A673 (cell line): ENCODE measurements at regions not wholly inside any gene's neighbourhood (a gene's known extent, or its start where the extent isn't known, plus 50 kb on each side); places are given as distances from the start of the nearest gene placed in this dataset.

ENCODE experiments used
- BruUV-seq: library from RNA; stranded (reverse); fragments of 400-500 nt; replicated peaks from 2 replicates; lab custom pipeline; 2021; lab: Mats Ljungman, UMichigan
- CTCF ChIA-PET: fragments of 300-600 bp; sonication (Branson Sonifier 250); formaldehyde crosslinking; loops from one replicate; lab custom pipeline; 2022; ENCODE audit warnings: antibody characterized with exemption; lab: Charles Lee
- POLR2A ChIA-PET: fragments of 300-600 bp; sonication (Branson Sonifier 250); formaldehyde crosslinking; loops from one replicate; lab custom pipeline; 2022; ENCODE audit warnings: antibody characterized with exemption; ENCODE audit not compliant: low non-redundant PET; lab: Charles Lee
- DNase-seq: peaks from one replicate; pipeline ENCODE4 v3.0.0-alpha.2; 2015; ENCODE audit warnings: low spot score
- H3K27ac ChIP-seq: fragments of 200-600 bp; sonication (generic); 2 replicates; pipeline ENCODE4 v1.5.1; 2016; ENCODE audit warnings: mixed run types, low read depth, mild to moderate bottlenecking, mixed read lengths, antibody characterized with exemption, low read length; ENCODE audit not compliant: poor library complexity, severe bottlenecking
- H3K27me3 ChIP-seq: fragments of 200-600 bp; sonication (generic); replicated peaks from 2 replicates; pipeline ENCODE4 v1.6.1; 2017; ENCODE audit warnings: mixed run types, low read depth, mild to moderate bottlenecking, mixed read lengths, antibody characterized with exemption, low read length; ENCODE audit not compliant: insufficient read depth, poor library complexity
- H3K36me3 ChIP-seq: fragments of 200-600 bp; sonication (generic); 2 replicates; pipeline ENCODE4 v1.6.1; 2016; ENCODE audit warnings: mixed run types, mild to moderate bottlenecking, mixed read lengths, antibody characterized with exemption, low read length; ENCODE audit not compliant: insufficient read depth, poor library complexity, severe bottlenecking
- H3K4me1 ChIP-seq: fragments of 200-600 bp; sonication (generic); 2 replicates; pipeline ENCODE4 v1.6.1; 2017; ENCODE audit warnings: mixed run types, mild to moderate bottlenecking, mixed read lengths, antibody characterized with exemption, low read length; ENCODE audit not compliant: insufficient read depth, poor library complexity, severe bottlenecking
- H3K4me3 ChIP-seq: fragments of 200-600 bp; sonication (generic); 2 replicates; pipeline ENCODE4 v1.5.1; 2016; ENCODE audit warnings: low read depth, mixed run types, mild to moderate bottlenecking, mixed read lengths, low read length; ENCODE audit not compliant: poor library complexity, severe bottlenecking
- H3K9me3 ChIP-seq: fragments of 200-600 bp; sonication (generic); 2 replicates; pipeline ENCODE4 v1.6.1; 2016; ENCODE audit warnings: mixed run types, low read depth, mild to moderate bottlenecking, mixed read lengths, antibody characterized with exemption, low read length; ENCODE audit not compliant: poor library complexity, severe bottlenecking
- CTCF ChIP-seq: fragments of 300-800, 200-600 bp; sonication (generic); conservative IDR thresholded peaks from 2 replicates; pipeline ENCODE4 v1.5.1; 2017; ENCODE audit warnings: low read depth, mild to moderate bottlenecking, antibody characterized with exemption, low read length, moderate library complexity, mixed read lengths
- EZH2 ChIP-seq: fragments of 200-600 bp; sonication (generic); IDR thresholded peaks from 2 replicates; pipeline ENCODE4 v1.6.1; 2017; ENCODE audit warnings: borderline replicate concordance, low read depth, mild to moderate bottlenecking, mixed read lengths, antibody characterized with exemption, low read length; ENCODE audit not compliant: poor library complexity, severe bottlenecking
- intact Hi-C: fragments of 100-400 bp; cut with micrococcal nuclease; formaldehyde crosslinking; loops from one replicate; pipeline ENCODE4 v1.10.0; 2022; ENCODE audit not compliant: unreplicated experiment

GRCh38 chr18:24678626-24679025, 218.2 kb downstream of the HRH4 start:
- Histone ChIP-seq H3K4me3 (no peak overlapping the region), H3K27me3 (peaks cover 13% of the 10 kb centered on the region), H3K36me3 (no peaks in the 10 kb centered on the region), H3K4me1 (no peaks in the 10 kb centered on the region), H3K9me3 (no peaks in the 10 kb centered on the region), H3K27ac (no peak overlapping the region)
- intact Hi-C loops, result no loop called here
- CTCF ChIA-PET, result no interaction called here
- TF ChIP-seq EZH2 (no peak), CTCF (no peak)
- DNase-seq, result no peak
- POLR2A ChIA-PET, result no interaction called here
- no TSS peak for BruUV-seq

GRCh38 chr18:24679062-24679461, 218.6 kb downstream of the HRH4 start:
- no peak for DNase-seq
- Histone ChIP-seq H3K27ac (no peak overlapping the region), H3K36me3 (no peaks in the 10 kb centered on the region), H3K27me3 (peaks cover 12% of the 10 kb centered on the region), H3K4me1 (no peaks in the 10 kb centered on the region), H3K9me3 (no peaks in the 10 kb centered on the region), H3K4me3 (no peak overlapping the region)
- TF ChIP-seq EZH2 (no peak), CTCF (no peak)
- no TSS peak for BruUV-seq
- intact Hi-C loops, result no loop called here
- CTCF ChIA-PET, result no interaction called here
- POLR2A ChIA-PET, result no interaction called here

GRCh38 chr18:24683925-24684324, 223.5 kb downstream of the HRH4 start:
- Histone ChIP-seq H3K27me3 (no peaks in the 10 kb centered on the region), H3K27ac (no peak overlapping the region), H3K4me1 (no peaks in the 10 kb centered on the region), H3K36me3 (no peaks in the 10 kb centered on the region), H3K4me3 (no peak overlapping the region), H3K9me3 (no peaks in the 10 kb centered on the region)
- CTCF ChIA-PET, result no interaction called here
- POLR2A ChIA-PET, result no interaction called here
- TF ChIP-seq CTCF (no peak), EZH2 (no peak)
- DNase-seq, result peak; percentile 3
- intact Hi-C loops, result no loop called here
- BruUV-seq, result no TSS peak
